Right lobe of liver (tissue), 4 donors: ENCODE measurements at regions not wholly inside any gene's neighbourhood (a gene's known extent, or its start where the extent isn't known, plus 50 kb on each side); places are given as distances from the start of the nearest gene placed in this dataset.

ENCODE experiments used
- CTCF ChIP-seq, 4 donors: fragments of 200-600 bp in 3 of 4; fragments of 450-650 bp in 1 of 4; IDR thresholded peaks; one replicate each; pipeline versions ENCODE4 v1.5.1 to v1.8.0; 2016 to 2022; ENCODE audit warnings: antibody characterized with exemption in 4 of 4, mild to moderate bottlenecking in 2 of 4
- POLR2A ChIP-seq: fragments of 450-650 bp; IDR thresholded peaks from one replicate; pipeline ENCODE4 v1.6.1; 2017; ENCODE audit warnings: antibody characterized with exemption, mild to moderate bottlenecking
- donor health status: DM: no; HTN: no; CAD: no.
- donor health status: DM: no; HTN: no; CAD: no.
- donor health status: DM: no; HTN: yes; CAD: no.

DNA sequence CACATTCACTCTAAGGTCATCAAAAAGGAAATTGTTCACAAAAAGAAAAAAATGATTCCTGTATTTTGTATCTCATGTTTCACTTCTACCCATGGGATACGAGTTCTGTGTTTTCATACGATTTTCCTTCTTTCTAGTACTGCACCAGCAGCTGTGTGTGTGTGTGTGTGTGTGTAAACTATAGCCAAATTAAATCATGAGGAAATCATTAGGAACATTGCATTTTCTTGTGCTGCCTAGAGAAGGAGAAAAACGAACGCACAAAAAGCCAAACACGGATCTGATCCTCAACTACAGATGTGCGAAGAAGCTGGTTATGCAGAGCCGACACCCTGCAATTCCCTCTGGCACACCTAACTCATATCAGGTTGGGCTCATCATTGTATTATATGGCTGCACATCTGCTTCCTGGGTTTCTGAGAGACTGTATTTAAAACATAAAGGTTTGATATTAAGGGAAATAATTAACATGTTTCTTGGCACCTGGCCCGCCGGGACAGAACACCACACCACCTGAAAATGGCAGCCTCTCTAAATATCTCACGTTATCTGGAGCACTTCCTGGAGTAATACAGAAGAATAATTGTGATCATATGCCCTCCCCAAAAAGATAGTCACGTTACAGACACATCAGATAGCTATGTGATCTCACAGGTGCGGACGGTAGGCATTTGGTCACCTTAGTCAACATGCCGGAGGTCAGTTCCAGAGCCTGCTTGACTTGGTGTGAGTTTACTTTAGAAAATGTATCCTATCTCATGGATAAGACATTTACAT is 586.3 kb upstream of the SALL3 start:
- TF ChIP-seq CTCF (IDR thresholded peaks at IDR 0.05) (no peak), POLR2A (no peak)
